ENCODE measurements at regions not wholly inside any gene's neighbourhood (a gene's known extent, or its start where the extent isn't known, plus 50 kb on each side); places are given as distances from the start of the nearest gene placed in this dataset.

GRCh38 chr12:87930033-87930432 is 99.2 kb downstream of the C12orf50 start:
- peak; percentile 57 for DNase-seq (ENCODE audit: low spot score)

DNA sequence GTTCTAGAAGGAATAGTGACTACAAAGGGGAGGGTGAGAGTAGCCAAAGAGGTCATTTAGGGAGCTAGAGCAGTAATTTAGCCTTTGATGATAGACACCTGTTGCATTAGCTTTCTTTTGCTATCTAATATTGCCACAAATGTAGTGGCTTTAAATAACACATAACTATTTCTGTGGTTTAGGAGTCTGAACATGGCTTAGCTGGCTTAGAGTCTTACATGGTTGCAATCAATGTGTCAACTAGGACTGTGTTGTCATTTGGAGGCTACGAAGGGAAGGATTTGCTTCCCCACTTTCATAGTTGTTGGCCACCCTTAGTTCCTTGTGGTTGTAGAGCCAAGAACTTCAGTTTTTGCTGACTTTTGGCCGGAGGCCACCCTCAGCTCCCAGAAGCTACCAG is 99.9 kb downstream of the C12orf50 start:
- no peak for DNase-seq (ENCODE audit: low spot score)

- DNase-seq (ENCODE audit: low spot score), result no peak
These were observed 101.2 kb downstream of the C12orf50 start for GRCh38 chr12:87928031-87928430.

GRCh38 chr12:87925021-87925420 is 104.2 kb downstream of the C12orf50 start:
- no peak for DNase-seq (ENCODE audit: low spot score)

DNA sequence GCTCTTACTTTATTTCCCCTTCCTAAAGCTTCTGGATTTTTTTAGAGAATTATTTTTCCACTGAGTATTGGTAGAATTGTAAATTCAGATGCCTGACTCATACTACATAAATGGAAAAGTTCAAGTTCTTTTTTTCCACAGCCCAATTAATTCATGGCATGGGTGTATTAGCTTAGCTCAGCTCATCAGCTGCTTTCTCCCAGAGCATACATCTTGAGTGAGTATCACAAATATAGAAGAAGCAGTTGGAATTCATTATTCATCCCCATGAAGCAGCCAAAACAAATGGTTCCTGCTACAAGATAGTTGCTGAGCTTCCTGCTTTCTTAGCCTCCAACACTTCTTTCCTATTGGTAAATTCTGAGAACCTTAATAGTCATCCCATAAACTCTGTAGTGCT is 105.1 kb downstream of the C12orf50 start:
- no peak for DNase-seq (ENCODE audit: low spot score)

GRCh38 chr12:87923361-87923760 is 105.8 kb downstream of the C12orf50 start:
- no peak for DNase-seq (ENCODE audit: low spot score)

GRCh38 chr12:87922736-87923135 is 106.5 kb downstream of the C12orf50 start:
- DNase-seq (ENCODE audit: low spot score), result peak; percentile 62

DNA sequence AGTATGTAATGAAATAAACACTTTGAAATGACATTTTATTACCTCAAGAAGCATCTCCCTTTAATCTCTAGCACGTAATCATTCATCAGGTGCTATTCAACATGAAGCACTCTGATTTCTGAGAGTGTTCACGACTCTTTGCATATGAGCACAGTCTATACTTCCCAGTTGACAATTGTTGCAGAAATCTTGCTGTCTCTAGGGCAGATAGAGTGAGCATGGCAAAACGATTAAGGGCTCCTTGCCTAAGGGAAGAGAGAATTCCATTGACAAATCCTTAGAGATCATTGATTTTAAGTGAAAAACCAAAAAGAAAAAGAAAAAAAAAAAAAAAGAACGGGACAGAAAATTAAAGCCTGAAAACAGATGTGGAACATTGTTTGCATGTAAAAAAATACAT is 107.6 kb downstream of the C12orf50 start:
- no peak for DNase-seq (ENCODE audit: low spot score)

DNA sequence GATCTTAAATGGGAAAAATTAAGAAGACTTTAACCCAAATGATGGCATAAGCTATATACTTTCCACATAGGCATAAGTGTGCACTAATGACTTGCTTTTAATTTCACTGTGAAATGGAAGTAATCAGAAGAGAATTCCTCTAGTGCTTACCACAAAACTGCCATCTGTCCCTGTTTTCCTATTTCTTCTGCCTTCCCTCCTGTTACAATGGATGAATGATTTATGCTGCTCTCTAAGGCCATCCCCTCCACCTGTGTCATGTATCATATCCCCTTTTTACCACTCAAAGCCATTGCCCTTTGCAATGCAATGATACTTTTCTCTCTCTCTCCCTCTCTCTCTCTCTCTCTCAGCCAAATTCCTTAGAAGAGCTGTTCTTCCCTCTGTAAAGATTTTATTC is 109.1 kb downstream of the C12orf50 start:
- no peak for DNase-seq (ENCODE audit: low spot score)

DNA sequence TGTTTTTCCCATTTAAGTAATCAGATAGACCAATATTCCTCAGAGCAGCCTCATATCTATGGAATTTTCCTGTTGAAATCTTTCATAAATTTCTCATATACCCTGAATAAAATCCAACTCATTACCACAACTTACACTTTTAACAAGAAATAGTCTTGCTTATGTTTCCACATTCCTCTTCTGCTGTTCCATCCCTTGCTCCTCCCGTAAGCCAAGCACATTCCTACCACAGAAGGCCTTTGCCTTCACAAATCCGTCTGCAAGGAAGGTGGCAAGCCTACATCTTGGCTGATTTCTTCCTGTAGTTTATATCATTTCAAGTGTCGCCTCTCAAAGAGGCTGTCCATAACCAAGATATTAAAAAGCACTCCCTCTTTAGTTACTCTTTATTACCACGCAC is 127.7 kb downstream of the C12orf50 start:
- DNase-seq (ENCODE audit: low spot score), result no peak

DNA sequence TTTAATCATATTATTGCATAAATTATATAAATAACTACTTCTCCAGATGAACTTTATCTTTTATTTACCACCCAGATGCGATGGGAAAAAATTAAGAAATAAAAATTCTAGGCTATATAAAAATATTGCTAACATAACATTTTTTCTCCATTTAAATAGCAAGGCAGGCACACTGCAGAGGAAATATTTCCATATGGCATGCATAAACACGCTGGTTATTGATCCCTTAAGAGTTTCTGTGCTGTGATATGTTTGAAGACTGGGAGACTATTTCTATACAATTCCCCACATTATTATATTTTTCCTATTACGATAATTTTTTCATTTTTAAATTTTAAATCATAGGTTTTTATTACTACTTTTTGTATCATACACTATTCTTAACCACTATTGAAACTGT is 131.5 kb downstream of the C12orf50 start:
- DNase-seq (ENCODE audit: low spot score), result no peak

DNA sequence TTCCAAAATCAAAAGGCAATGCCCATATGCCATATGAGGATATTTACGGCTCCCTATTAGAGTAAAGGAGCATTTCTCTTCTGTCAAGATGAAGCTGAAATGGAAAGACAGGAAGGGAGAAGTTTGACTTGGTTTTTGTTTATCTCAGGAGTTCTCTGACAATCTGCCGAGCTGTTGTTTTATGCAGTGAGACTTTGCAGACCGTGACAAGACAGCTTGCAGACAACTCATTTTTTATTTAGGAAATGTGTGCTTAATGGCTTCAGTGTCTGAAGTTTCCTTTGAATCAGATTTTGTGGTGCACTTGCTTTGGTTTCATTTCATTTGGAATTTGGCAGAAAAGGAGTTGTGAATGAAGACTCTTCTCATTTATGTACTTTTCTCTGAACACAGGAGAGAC is 145.4 kb downstream of the C12orf50 start:
- peak; percentile 14 for DNase-seq (ENCODE audit: low spot score)

DNA sequence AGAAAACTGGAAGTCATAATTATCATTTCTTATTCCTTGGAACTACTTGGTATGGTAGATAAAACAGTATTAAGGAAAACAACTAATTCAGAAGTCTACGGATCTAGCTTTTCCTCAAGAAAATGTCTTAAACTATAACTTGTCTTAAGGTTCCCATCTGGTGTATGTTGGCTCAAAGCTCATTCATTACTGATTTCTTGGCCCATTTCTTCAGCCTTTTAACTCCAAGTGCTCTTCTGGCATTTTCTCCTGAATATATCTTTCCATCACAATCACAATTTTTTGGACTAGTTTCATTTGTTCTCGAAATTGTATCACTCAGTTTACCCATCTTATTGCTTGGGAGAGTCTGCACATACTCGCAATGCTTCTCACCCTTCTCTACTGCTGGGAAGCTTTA is 150.1 kb downstream of the C12orf50 start:
- no peak for DNase-seq (ENCODE audit: low spot score)

DNA sequence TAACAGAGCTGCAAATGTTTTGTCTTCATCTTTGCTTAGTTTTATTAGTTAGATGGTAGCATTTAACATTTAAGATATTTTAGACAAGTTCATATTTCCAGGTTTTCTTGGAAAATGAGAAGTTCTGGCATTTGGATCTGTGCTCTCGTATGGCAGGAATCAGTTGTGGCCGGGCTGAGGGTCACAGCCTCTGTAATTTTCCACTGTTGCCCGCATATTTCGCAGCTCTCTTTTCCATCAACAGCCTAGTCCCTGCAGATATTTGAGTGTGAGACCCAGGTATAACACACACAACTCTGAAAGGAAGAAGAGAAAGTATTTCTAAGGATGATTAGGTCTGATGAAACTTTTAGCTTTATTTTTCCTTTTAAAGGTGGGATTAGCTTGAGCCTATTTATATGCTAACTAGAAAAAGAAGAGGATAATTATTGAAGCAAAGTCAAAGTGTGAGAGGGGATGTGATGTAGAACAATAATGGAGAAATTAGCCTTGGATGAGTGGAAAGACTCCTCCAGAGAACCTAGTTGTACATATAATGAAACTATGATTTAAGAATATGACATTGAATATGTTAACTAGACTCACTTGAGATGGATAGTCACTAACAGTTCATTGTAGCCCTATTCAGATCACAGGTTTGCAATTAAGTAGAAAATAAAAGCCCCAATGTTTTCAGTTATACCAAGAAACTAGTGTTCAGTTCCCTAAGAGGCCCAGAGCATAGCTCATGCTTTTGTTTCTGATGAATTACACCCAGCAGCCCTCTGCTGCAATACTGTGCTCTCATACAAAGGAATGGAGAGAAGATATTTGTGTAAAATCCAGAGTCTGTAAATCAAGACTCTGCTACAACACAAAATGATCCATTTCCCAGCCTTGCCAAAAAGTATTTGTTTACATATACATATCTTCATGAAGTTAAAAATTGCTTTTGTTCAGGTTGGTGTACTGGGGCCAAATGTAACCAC is 158.4 kb downstream of the C12orf50 start:
- no peak for DNase-seq (ENCODE audit: low spot score)

- no peak for DNase-seq (ENCODE audit: low spot score)
These were observed 159.1 kb downstream of the C12orf50 start for GRCh38 chr12:87870061-87870460.

DNA sequence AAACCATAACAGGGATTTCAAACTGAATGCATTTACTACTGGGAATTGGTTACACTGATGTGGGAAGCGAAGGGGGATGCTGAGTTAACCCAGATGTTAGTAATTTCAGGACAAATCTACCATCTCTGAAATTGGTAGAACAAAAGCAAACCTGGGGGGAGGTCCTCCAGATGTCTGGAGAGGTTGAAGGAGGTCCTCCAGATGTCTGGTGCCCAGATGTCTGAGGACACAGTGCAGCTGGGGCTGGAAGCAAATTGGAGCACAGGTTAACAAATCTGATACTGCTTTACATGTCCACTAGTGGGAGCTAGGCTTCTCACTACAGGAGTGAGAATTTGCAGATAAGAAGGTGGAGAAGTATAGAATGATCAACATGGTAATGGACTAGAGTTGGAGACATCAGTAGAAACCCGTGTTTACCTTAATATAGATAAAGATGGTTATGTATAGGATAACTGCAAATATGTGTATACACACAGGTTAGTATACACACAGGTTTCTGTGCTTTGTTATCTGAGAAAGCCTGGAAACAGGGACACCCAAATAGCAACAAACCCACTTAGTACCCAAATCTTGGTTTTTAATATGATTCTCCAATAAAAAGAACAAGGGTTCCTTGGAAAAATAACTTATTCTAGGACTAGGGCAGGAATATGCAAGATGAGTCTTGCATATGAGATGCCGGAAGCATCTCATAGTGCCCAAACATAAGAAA is 162.5 kb downstream of the C12orf50 start:
- DNase-seq (ENCODE audit: low spot score), result no peak

- no peak for DNase-seq (ENCODE audit: low spot score)
These were observed 167.4 kb downstream of the C12orf50 start for GRCh38 chr12:87861791-87862190.

GRCh38 chr12:87853448-87854003 is 175.7 kb downstream of the C12orf50 start:
- DNase-seq (ENCODE audit: low spot score), result no peak

- DNase-seq (ENCODE audit: low spot score), result no peak
These were observed 180.1 kb downstream of the C12orf50 start for GRCh38 chr12:87849074-87849473.

- peak; percentile 71 for DNase-seq (ENCODE audit: low spot score)
These were observed 180.8 kb downstream of the C12orf50 start for GRCh38 chr12:87848248-87848868.

DNA sequence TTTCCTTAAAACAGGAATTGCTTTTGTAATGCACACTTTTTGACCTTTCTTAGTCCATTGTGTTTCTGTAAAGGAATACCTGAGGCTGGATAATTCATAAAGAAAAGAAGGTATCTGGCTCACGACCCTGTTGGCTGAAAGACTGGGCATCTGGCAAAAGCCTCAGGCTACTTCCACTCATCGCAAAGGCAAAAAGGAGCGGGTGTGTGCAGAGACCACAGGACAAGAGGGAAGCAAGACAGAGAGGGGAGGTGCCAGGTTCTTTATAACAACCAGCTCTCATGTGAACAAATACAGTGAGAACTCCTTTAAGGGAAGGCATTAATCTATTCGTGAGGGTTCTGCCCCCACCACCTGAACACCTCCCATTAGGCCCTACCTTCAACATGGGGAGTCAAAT is 182.1 kb downstream of the C12orf50 start:
- DNase-seq (ENCODE audit: low spot score), result no peak

- DNase-seq (ENCODE audit: low spot score), result no peak
These were observed 183.2 kb downstream of the C12orf50 start for GRCh38 chr12:87846045-87846444.
